GM21717 (cell line): ENCODE measurements at regions not wholly inside any gene's neighbourhood (a gene's known extent, or its start where the extent isn't known, plus 50 kb on each side); places are given as distances from the start of the nearest gene placed in this dataset.
"Not testable (repeated sequence)": the region's sequence is repeated elsewhere in the genome, so short reads cannot be mapped to it uniquely, and the experiment has no call there.

ENCODE experiments used
- ATAC-seq: cut with Tn5 transposase; IDR thresholded peaks from one replicate; pipeline ENCODE4 v1.9.1; 2021; ENCODE audit warnings: mild to moderate bottlenecking, moderate library complexity; ENCODE audit not compliant: unreplicated experiment

GRCh38 chr6:168915855-168916254, 337.8 kb downstream of the THBS2 start:
- ATAC-seq = no peak

- ATAC-seq = no peak
Observed at GRCh38 chr6:168915242-168915641, 338.4 kb downstream of the THBS2 start.

GRCh38 chr6:168913866-168914469, 339.7 kb downstream of the THBS2 start:
- no peak for ATAC-seq

GRCh38 chr6:168913231-168913865, 340.3 kb downstream of the THBS2 start:
- ATAC-seq = not testable (repeated sequence)

- ATAC-seq = no peak
Observed at GRCh38 chr6:168909288-168909687, 344.4 kb downstream of the THBS2 start.

GRCh38 chr6:168908887-168909286, 344.8 kb downstream of the THBS2 start:
- ATAC-seq = no peak

- ATAC-seq = no peak
Observed at GRCh38 chr6:168908166-168908565, 345.5 kb downstream of the THBS2 start.

GRCh38 chr6:168906391-168906790, 347.3 kb downstream of the THBS2 start:
- no peak for ATAC-seq

GRCh38 chr6:168905451-168906090, 348.1 kb downstream of the THBS2 start:
- no peak for ATAC-seq

- ATAC-seq = no peak
Observed at GRCh38 chr6:168903613-168904345, 349.9 kb downstream of the THBS2 start.

GRCh38 chr6:168902075-168902474, 351.6 kb downstream of the THBS2 start:
- ATAC-seq = no peak

- ATAC-seq = no peak
Observed at GRCh38 chr6:168901076-168901475, 352.6 kb downstream of the THBS2 start.

GRCh38 chr6:168896321-168896720, 357.3 kb downstream of the THBS2 start:
- no peak for ATAC-seq

- ATAC-seq = peak; percentile 97
Observed at GRCh38 chr6:168895102-168895812, 358.4 kb downstream of the THBS2 start.

GRCh38 chr6:168892031-168892430, 361.6 kb downstream of the THBS2 start:
- no peak for ATAC-seq

- no peak for ATAC-seq
Observed at GRCh38 chr6:168890981-168891365, 362.7 kb downstream of the THBS2 start.

- no peak for ATAC-seq
Observed at GRCh38 chr6:168890306-168890980, 363.2 kb downstream of the THBS2 start.

- no peak for ATAC-seq
Observed at GRCh38 chr6:168888786-168889345, 364.8 kb downstream of the THBS2 start.

GRCh38 chr6:168888102-168888501, 365.5 kb downstream of the THBS2 start:
- no peak for ATAC-seq

- ATAC-seq = no peak
Observed at GRCh38 chr6:168887621-168888020, 366.0 kb downstream of the THBS2 start.
